Activated T-helper 1 cell treated with anti-CD3 and anti-CD28 coated beads, Interleukin-12 subunit alpha, Interleukin-12 subunit beta, Interleukin-2, Interleukin-4 antibody, amounts not matched to agents 30 ng/mL and 10 ng/mL and 1 ng/mL, durations not matched to agents 14 hours and 24 hours and 36 hours (primary cell): ENCODE measurements at regions not wholly inside any gene's neighbourhood (a gene's known extent, or its start where the extent isn't known, plus 50 kb on each side); places are given as distances from the start of the nearest gene placed in this dataset.

Experiments used
- DNase-seq: peaks from one replicate; pipeline ENCODE4 v3.0.0; 2021; ENCODE audit warnings: low spot score
- H3K27ac Mint-ChIP-seq: one replicate; pipeline ENCODE4 v1.8.0; 2021; ENCODE audit warnings: mild to moderate bottlenecking, mixed read lengths
- H3K27me3 Mint-ChIP-seq: one replicate; pipeline ENCODE4 v1.8.0; 2022; ENCODE audit warnings: mild to moderate bottlenecking, moderate library complexity, mixed read lengths; ENCODE audit not compliant: insufficient read depth
- H3K36me3 Mint-ChIP-seq: one replicate; pipeline ENCODE4 v1.8.0; 2021; ENCODE audit warnings: low read depth, mixed read lengths
- H3K4me1 Mint-ChIP-seq: one replicate; pipeline ENCODE4 v1.8.0; 2021; ENCODE audit warnings: low read depth, mixed read lengths
- H3K4me3 Mint-ChIP-seq: one replicate; pipeline ENCODE4 v1.8.0; 2021; ENCODE audit warnings: mild to moderate bottlenecking, moderate library complexity, mixed read lengths
- H3K9me3 Mint-ChIP-seq: one replicate; pipeline ENCODE4 v1.8.0; 2021; ENCODE audit warnings: mixed read lengths
- intact Hi-C: fragments of 100-400 bp; cut with micrococcal nuclease; formaldehyde crosslinking; loops from one replicate; pipeline ENCODE4 v1.15.1; 2024

GRCh38 chrX:102067966-102068723 lies 57.3 kb upstream of the TCEAL2 start:
- Mint-ChIP-seq H3K4me1 (no peaks in the 10 kb centered on the region), H3K36me3 (no peaks in the 10 kb centered on the region), H3K27me3 (no peaks in the 10 kb centered on the region), H3K27ac (no peak overlapping the region), H3K4me3 (no peak overlapping the region), H3K9me3 (no peaks in the 10 kb centered on the region)
- no peak for DNase-seq
- intact Hi-C loops: loop anchor here (2.0 kb wide), 1 partner anchor 833 kb away; no protein-coding TSS in a partner anchor

GRCh38 chrX:102063445-102064074 lies 61.9 kb upstream of the TCEAL2 start:
- Mint-ChIP-seq H3K4me3 (no peak overlapping the region), H3K36me3 (no peaks in the 10 kb centered on the region), H3K4me1 (no peaks in the 10 kb centered on the region), H3K27ac (no peak overlapping the region), H3K27me3 (no peaks in the 10 kb centered on the region), H3K9me3 (no peaks in the 10 kb centered on the region)
- intact Hi-C loops: no loop called here
- DNase-seq: no peak

GRCh38 chrX:102044496-102044895 lies 81.0 kb upstream of the TCEAL2 start:
- intact Hi-C loops: no loop called here
- no peaks in the 10 kb centered on the region for H3K9me3 Mint-ChIP-seq
- no peaks in the 10 kb centered on the region for H3K36me3 Mint-ChIP-seq
- no peaks in the 10 kb centered on the region for H3K27me3 Mint-ChIP-seq
- no peak overlapping the region for H3K27ac Mint-ChIP-seq
- no peak for DNase-seq
- H3K4me1 Mint-ChIP-seq: no peaks in the 10 kb centered on the region
- H3K4me3 Mint-ChIP-seq: no peak overlapping the region

GRCh38 chrX:102043380-102043779 lies 82.1 kb upstream of the TCEAL2 start:
- Mint-ChIP-seq H3K27me3 (no peaks in the 10 kb centered on the region), H3K9me3 (no peaks in the 10 kb centered on the region), H3K27ac (no peak overlapping the region), H3K36me3 (no peaks in the 10 kb centered on the region), H3K4me1 (no peaks in the 10 kb centered on the region), H3K4me3 (no peak overlapping the region)
- intact Hi-C loops: no loop called here
- no peak for DNase-seq

GRCh38 chrX:102042372-102043325 lies 82.8 kb upstream of the TCEAL2 start:
- Mint-ChIP-seq H3K36me3 (no peaks in the 10 kb centered on the region), H3K4me1 (no peaks in the 10 kb centered on the region), H3K4me3 (no peak overlapping the region), H3K27me3 (no peaks in the 10 kb centered on the region), H3K27ac (no peak overlapping the region), H3K9me3 (no peaks in the 10 kb centered on the region)
- no peak for DNase-seq
- intact Hi-C loops: no loop called here

GRCh38 chrX:102029026-102029425 lies 96.5 kb upstream of the TCEAL2 start:
- no peak for DNase-seq
- Mint-ChIP-seq H3K4me3 (no peak overlapping the region), H3K36me3 (no peaks in the 10 kb centered on the region), H3K4me1 (no peaks in the 10 kb centered on the region), H3K9me3 (no peaks in the 10 kb centered on the region), H3K27me3 (no peaks in the 10 kb centered on the region), H3K27ac (no peak overlapping the region)
- intact Hi-C loops: no loop called here

- no peak overlapping the region for H3K4me3 Mint-ChIP-seq
- no peaks in the 10 kb centered on the region for H3K36me3 Mint-ChIP-seq
- peaks cover 13% of the 10 kb centered on the region for H3K9me3 Mint-ChIP-seq
- no peaks in the 10 kb centered on the region for H3K27me3 Mint-ChIP-seq
- no peak for DNase-seq
- intact Hi-C loops: no loop called here
- H3K27ac Mint-ChIP-seq: no peak overlapping the region
- H3K4me1 Mint-ChIP-seq: no peaks in the 10 kb centered on the region
Observed at GRCh38 chrX:102018208-102018607, 86.4 kb upstream of the ZMAT1 start.

GRCh38 chrX:102008901-102009300 lies 77.1 kb upstream of the ZMAT1 start:
- H3K36me3 Mint-ChIP-seq: no peaks in the 10 kb centered on the region
- intact Hi-C loops: no loop called here
- no peaks in the 10 kb centered on the region for H3K27me3 Mint-ChIP-seq
- no peaks in the 10 kb centered on the region for H3K4me1 Mint-ChIP-seq
- H3K9me3 Mint-ChIP-seq: no peaks in the 10 kb centered on the region
- DNase-seq: no peak
- H3K4me3 Mint-ChIP-seq: no peak overlapping the region
- H3K27ac Mint-ChIP-seq: no peak overlapping the region

GRCh38 chrX:101999644-102000539 lies 68.1 kb upstream of the ZMAT1 start:
- Mint-ChIP-seq H3K4me3 (no peak overlapping the region), H3K27ac (no peak overlapping the region), H3K36me3 (no peaks in the 10 kb centered on the region), H3K9me3 (peaks cover 4% of the 10 kb centered on the region), H3K4me1 (no peaks in the 10 kb centered on the region), H3K27me3 (no peaks in the 10 kb centered on the region)
- intact Hi-C loops: no loop called here
- DNase-seq: no peak

- Mint-ChIP-seq H3K4me3 (no peak overlapping the region), H3K9me3 (no peaks in the 10 kb centered on the region), H3K27me3 (no peaks in the 10 kb centered on the region), H3K36me3 (no peaks in the 10 kb centered on the region), H3K27ac (no peak overlapping the region), H3K4me1 (no peaks in the 10 kb centered on the region)
- no peak for DNase-seq
- intact Hi-C loops: no loop called here
Observed at GRCh38 chrX:101993335-101993734, 61.5 kb upstream of the ZMAT1 start.

GRCh38 chrX:101986586-101986985 lies 54.8 kb upstream of the ZMAT1 start:
- no peaks in the 10 kb centered on the region for H3K27me3 Mint-ChIP-seq
- no peak overlapping the region for H3K4me3 Mint-ChIP-seq
- no peaks in the 10 kb centered on the region for H3K9me3 Mint-ChIP-seq
- DNase-seq: no peak
- intact Hi-C loops: no loop called here
- H3K4me1 Mint-ChIP-seq: no peaks in the 10 kb centered on the region
- H3K36me3 Mint-ChIP-seq: no peaks in the 10 kb centered on the region
- no peak overlapping the region for H3K27ac Mint-ChIP-seq
